Embryonic facial prominence (tissue), 1 donor: ENCODE measurements at regions not wholly inside any gene's neighbourhood (a gene's known extent, or its start where the extent isn't known, plus 50 kb on each side); places are given as distances from the start of the nearest gene placed in this dataset.
"Not testable (repeated sequence)": the region's sequence is repeated elsewhere in the genome, so short reads cannot be mapped to it uniquely, and the experiment has no call there.

ENCODE experiments used
- DNase-seq: peaks from one replicate; pipeline ENCODE4 v3.0.0-alpha.2; 2016; ENCODE audit errors: extremely low spot score

GRCh38 chr9:33739398-33739797 lies 56.0 kb upstream of the PRSS3 start:
- DNase-seq: no peak

GRCh38 chr9:33740075-33740474 lies 55.3 kb upstream of the PRSS3 start:
- no peak for DNase-seq

DNA sequence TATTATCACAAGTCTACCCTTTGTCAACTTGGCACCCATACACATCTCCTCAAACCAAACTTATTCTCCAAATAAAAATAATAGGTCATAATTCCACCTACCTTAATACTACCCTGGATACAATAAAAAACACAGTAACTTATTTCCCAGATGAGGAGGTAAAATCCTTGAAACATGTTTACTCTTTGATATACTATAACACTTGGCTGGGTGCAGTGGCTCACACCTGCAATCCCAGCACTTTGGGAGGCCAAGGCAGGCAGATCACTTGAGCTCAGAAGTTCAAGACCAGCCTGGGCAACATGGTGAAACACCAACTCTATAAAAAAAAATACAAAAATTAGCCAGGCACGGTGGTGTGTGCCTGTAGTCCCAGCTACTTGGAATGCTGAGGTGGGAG lies 54.4 kb upstream of the PRSS3 start:
- DNase-seq: not testable (repeated sequence)

DNA sequence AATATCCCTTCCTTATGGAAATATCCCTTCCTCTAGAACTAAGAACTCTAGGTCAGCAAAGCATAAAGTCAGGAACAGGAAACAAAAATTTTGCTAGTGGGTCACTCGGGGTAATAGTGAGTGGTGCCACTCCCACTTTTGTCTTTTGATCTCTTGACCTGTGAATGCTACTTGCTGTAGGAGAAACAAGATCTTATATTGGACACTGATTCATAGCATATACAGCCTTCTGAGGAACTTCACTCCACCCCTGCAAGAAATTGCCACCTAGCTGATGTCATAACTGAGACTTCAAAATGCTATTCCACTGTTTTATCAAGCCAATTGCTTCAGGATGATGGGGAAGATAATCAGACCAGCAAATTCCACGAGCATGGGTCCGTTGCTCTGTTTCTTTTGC lies 53.3 kb upstream of the PRSS3 start:
- DNase-seq: no peak

DNA sequence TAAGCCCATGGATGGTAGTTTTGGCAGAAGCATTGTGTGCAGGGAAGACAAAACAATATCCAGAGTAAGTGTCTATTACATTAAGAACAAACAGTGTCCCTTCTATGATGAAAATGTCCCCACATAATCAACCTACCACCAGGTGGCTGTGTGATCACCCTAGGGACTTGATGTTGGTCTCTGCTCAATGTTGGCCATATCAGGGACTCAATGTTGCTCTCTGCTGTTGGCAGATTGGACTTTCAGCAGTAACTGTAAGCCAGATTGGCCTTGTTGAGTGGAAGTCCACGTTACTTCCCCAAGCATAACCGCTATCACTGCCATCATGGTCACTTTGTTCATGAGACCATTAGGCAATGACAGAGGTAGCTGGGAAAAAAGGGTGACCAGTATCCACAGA lies 52.8 kb upstream of the PRSS3 start:
- no peak for DNase-seq
